Activated CD4-positive, alpha-beta T cell treated with anti-CD3 and anti-CD28 coated beads, Interleukin-2, amount 10 ng/mL, durations not matched to agents 24 days and 14 days (primary cell): ENCODE measurements at regions not wholly inside any gene's neighbourhood (a gene's known extent, or its start where the extent isn't known, plus 50 kb on each side); places are given as distances from the start of the nearest gene placed in this dataset.
"Not testable (repeated sequence)": the region's sequence is repeated elsewhere in the genome, so short reads cannot be mapped to it uniquely, and the experiment has no call there.

Experiments used
- DNase-seq: peaks from one replicate; pipeline ENCODE4 v3.0.0; 2022
- H3K27ac Mint-ChIP-seq: one replicate; pipeline ENCODE4 v1.8.0; 2022; ENCODE audit warnings: mild to moderate bottlenecking, mixed read lengths
- H3K27me3 Mint-ChIP-seq: one replicate; pipeline ENCODE4 v1.8.0; 2022; ENCODE audit warnings: mixed read lengths
- H3K36me3 Mint-ChIP-seq: one replicate; pipeline ENCODE4 v1.8.0; 2022; ENCODE audit warnings: low read depth, mild to moderate bottlenecking, mixed read lengths
- H3K4me1 Mint-ChIP-seq: one replicate; pipeline ENCODE4 v1.8.0; 2021; ENCODE audit warnings: mixed read lengths
- H3K4me3 Mint-ChIP-seq: one replicate; pipeline ENCODE4 v1.8.0; 2022; ENCODE audit warnings: mild to moderate bottlenecking, moderate library complexity, mixed read lengths
- H3K9me3 Mint-ChIP-seq: one replicate; pipeline ENCODE4 v1.8.0; 2021; ENCODE audit warnings: mixed read lengths
- intact Hi-C: fragments of 100-400 bp; cut with micrococcal nuclease; formaldehyde crosslinking; loops from one replicate; pipeline ENCODE4 v1.15.1; 2023

GRCh38 chr13:80502359-80502758 is 161.4 kb upstream of the SPRY2 start:
- H3K9me3 Mint-ChIP-seq = peaks cover 3% of the 10 kb centered on the region
- no peaks in the 10 kb centered on the region for H3K36me3 Mint-ChIP-seq
- no peak for DNase-seq
- H3K4me1 Mint-ChIP-seq = no peaks in the 10 kb centered on the region
- no peaks in the 10 kb centered on the region for H3K27me3 Mint-ChIP-seq
- H3K27ac Mint-ChIP-seq = no peak overlapping the region
- intact Hi-C loops = no loop called here
- H3K4me3 Mint-ChIP-seq = no peak overlapping the region

DNA sequence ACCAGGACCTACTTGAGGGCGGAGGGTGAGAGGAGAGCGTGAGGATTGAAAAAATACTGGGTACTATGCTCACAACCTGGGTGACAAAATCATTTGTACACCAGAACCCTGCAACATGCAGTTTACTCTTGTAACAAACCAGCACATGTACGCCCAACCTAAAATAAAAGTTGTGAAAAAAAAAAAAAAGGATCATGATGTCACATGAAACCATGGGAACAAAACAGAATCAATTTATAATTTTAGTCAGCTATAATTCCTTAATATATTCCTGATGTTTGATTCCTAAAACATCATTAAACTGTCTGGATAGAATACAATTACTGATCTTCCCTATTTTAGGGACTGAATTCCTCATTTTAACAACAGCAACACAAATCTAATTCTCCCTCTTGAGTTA is 160.6 kb upstream of the SPRY2 start:
- intact Hi-C loops = no loop called here
- no peak for DNase-seq
- no peak overlapping the region for H3K27ac Mint-ChIP-seq
- H3K36me3 Mint-ChIP-seq = no peaks in the 10 kb centered on the region
- no peak overlapping the region for H3K4me3 Mint-ChIP-seq
- H3K4me1 Mint-ChIP-seq = no peaks in the 10 kb centered on the region
- H3K27me3 Mint-ChIP-seq = no peaks in the 10 kb centered on the region
- peaks cover 3% of the 10 kb centered on the region for H3K9me3 Mint-ChIP-seq

GRCh38 chr13:80499536-80500290 is 158.8 kb upstream of the SPRY2 start:
- no peaks in the 10 kb centered on the region for H3K36me3 Mint-ChIP-seq
- H3K27me3 Mint-ChIP-seq = no peaks in the 10 kb centered on the region
- intact Hi-C loops = no loop called here
- no peak overlapping the region for H3K27ac Mint-ChIP-seq
- H3K4me1 Mint-ChIP-seq = no peaks in the 10 kb centered on the region
- DNase-seq = no peak
- H3K4me3 Mint-ChIP-seq = no peak overlapping the region
- no peaks in the 10 kb centered on the region for H3K9me3 Mint-ChIP-seq

DNA sequence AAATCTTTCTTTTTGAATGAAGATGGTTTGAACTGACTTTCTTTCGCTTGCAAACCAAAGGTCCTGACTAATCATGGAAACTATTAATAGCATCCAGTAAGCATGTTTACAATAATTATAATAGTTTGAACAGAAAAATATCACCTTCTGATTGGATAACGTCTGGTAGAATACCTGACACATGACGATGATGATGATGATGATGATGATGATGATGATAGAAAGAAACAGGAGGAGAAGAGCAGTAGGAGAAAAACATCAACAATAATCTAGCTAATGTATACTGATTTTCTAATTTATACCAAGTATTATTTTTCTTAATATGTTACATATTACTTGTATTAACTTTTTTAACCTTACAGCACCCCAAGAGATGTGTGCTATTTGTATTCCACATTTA is 157.5 kb upstream of the SPRY2 start:
- Mint-ChIP-seq H3K4me3 (no peak overlapping the region), H3K27ac (no peak overlapping the region), H3K9me3 (no peaks in the 10 kb centered on the region), H3K27me3 (no peaks in the 10 kb centered on the region), H3K4me1 (no peaks in the 10 kb centered on the region), H3K36me3 (no peaks in the 10 kb centered on the region)
- no peak for DNase-seq
- intact Hi-C loops = no loop called here

- Mint-ChIP-seq H3K27ac (no peak overlapping the region), H3K4me1 (no peaks in the 10 kb centered on the region), H3K4me3 (no peak overlapping the region), H3K36me3 (no peaks in the 10 kb centered on the region), H3K27me3 (no peaks in the 10 kb centered on the region), H3K9me3 (no peaks in the 10 kb centered on the region)
- intact Hi-C loops = no loop called here
- no peak for DNase-seq
These were observed 157.1 kb upstream of the SPRY2 start for GRCh38 chr13:80497978-80498377.

- Mint-ChIP-seq H3K27ac (no peak overlapping the region), H3K4me1 (no peaks in the 10 kb centered on the region), H3K36me3 (no peaks in the 10 kb centered on the region), H3K27me3 (no peaks in the 10 kb centered on the region), H3K4me3 (no peak overlapping the region), H3K9me3 (no peaks in the 10 kb centered on the region)
- no peak for DNase-seq
- intact Hi-C loops = no loop called here
These were observed 156.5 kb upstream of the SPRY2 start for GRCh38 chr13:80497439-80497838.

DNA sequence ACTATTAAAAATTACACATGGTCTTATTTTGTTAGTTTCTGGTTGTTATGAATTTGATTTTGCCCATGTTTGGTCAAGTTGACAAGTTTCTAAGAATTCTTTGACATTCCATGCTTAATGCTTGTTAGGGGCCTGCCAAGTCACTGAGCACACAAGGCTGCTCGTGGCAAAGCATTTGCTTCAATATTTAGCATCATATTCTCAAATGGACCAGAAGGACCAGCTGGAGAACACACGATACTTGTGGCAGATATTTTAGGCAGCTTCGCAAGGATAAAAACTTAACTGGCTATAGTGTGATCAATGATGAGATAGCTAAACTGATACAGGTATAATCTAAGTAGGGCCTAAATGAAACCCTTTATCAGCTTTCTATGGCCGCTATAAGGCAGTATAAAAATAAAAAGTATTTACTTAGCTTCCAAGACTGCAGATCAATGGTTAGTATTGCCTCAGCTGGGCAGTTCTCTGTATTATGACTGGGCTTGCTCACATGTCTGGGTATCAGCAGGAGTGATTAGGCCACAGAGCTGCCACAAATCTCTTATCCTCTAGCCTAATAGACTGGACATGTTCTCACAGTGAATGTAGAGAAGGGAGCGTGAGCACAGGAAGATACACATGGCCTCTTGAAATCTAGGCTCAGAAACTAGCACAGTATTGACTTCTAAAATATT is 155.9 kb upstream of the SPRY2 start:
- no peak for DNase-seq
- H3K27ac Mint-ChIP-seq = no peak overlapping the region
- no peaks in the 10 kb centered on the region for H3K27me3 Mint-ChIP-seq
- H3K36me3 Mint-ChIP-seq = no peaks in the 10 kb centered on the region
- intact Hi-C loops = no loop called here
- H3K4me1 Mint-ChIP-seq = no peaks in the 10 kb centered on the region
- no peaks in the 10 kb centered on the region for H3K9me3 Mint-ChIP-seq
- H3K4me3 Mint-ChIP-seq = no peak overlapping the region

GRCh38 chr13:80490491-80490943 is 149.6 kb upstream of the SPRY2 start:
- H3K9me3 Mint-ChIP-seq, DNase-seq, intact Hi-C loops, H3K27ac Mint-ChIP-seq, H3K27me3 Mint-ChIP-seq, H3K36me3 Mint-ChIP-seq, H3K4me3 Mint-ChIP-seq, H3K4me1 Mint-ChIP-seq: not testable (repeated sequence)

DNA sequence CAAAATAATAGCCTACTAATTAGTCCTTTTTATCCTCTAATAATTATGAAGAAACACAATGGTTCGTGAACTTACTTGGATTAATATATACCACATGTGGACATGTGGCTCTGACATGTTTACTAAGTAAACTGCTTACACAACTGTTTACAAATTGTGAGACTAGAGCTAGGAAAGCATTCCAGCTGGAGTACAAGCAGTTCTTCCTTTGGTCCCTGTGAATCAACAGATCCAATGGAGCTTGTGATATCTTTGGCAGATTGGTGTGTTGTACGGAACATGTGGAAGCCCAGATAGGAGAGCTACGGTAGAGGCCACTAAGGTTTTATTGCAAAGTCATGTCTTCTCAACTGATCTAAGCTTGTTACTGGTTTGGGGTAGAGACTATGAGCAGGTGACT is 145.5 kb upstream of the SPRY2 start:
- no peaks in the 10 kb centered on the region for H3K27me3 Mint-ChIP-seq
- H3K27ac Mint-ChIP-seq = no peak overlapping the region
- H3K36me3 Mint-ChIP-seq = no peaks in the 10 kb centered on the region
- H3K4me1 Mint-ChIP-seq = no peaks in the 10 kb centered on the region
- no peaks in the 10 kb centered on the region for H3K9me3 Mint-ChIP-seq
- no peak overlapping the region for H3K4me3 Mint-ChIP-seq
- intact Hi-C loops = no loop called here
- DNase-seq = no peak

DNA sequence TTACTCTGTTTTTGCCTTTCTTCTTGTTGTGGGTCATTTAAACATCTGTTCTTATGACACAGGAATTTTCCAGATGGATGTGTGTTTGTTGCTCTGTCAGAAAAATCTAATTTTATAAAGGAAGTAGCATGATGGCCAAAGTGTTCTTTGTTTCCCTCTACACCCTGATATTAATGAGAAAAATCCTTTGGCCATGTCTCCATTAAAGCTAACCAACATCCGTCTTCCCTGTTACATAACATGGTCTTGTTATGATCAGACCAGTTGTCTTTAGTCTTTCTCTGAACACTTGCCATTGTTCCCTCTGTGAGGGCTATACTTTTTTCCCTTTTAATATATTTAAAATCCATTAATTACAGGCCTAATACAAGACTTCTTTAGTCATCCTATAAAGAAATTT is 142.2 kb upstream of the SPRY2 start:
- intact Hi-C loops = no loop called here
- no peak for DNase-seq
- Mint-ChIP-seq H3K27me3 (no peaks in the 10 kb centered on the region), H3K36me3 (no peaks in the 10 kb centered on the region), H3K4me1 (no peaks in the 10 kb centered on the region), H3K4me3 (no peak overlapping the region), H3K27ac (no peak overlapping the region), H3K9me3 (no peaks in the 10 kb centered on the region)

- DNase-seq = no peak
- H3K4me1 Mint-ChIP-seq = no peaks in the 10 kb centered on the region
- H3K27me3 Mint-ChIP-seq = no peaks in the 10 kb centered on the region
- H3K4me3 Mint-ChIP-seq = no peak overlapping the region
- H3K27ac Mint-ChIP-seq = no peak overlapping the region
- no peaks in the 10 kb centered on the region for H3K36me3 Mint-ChIP-seq
- H3K9me3 Mint-ChIP-seq = no peaks in the 10 kb centered on the region
- intact Hi-C loops = no loop called here
These were observed 140.7 kb upstream of the SPRY2 start for GRCh38 chr13:80481588-80481987.

DNA sequence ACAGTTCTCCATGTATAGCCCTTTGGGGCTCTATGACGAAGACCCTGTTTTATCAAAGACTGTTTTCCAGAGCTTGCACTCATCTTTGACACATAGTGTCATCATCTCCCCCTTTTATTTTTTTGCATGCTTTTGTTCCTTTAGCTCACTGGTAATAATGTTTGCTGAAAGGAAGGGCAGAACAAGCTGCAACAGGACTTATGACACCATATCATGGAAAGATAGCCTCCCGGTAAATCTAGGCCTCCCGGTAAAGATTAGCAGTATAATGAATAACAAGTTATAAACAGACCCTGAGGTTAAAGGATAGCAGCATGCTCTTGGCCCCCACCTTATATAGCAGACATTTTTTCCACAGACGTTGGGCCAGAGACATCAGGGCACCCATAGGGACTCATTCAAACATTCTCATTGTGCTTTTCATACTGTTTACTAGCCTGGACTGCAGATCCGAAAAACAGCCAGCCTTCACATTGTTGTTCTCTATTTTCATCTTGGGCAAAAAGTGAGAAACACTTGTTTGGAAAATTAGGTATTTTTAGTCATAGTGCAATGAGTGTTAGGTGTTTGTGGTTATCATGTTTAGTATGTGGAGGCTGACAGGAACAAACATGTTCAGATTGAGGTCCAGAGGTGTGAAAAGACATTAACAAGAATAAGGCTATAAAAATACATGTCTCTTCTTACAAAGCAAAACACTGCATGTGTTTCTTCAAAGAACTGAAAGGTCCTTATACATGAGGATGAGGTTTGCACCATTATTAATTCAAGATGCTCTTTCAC is 136.9 kb upstream of the SPRY2 start:
- Mint-ChIP-seq H3K27ac (no peak overlapping the region), H3K27me3 (no peaks in the 10 kb centered on the region), H3K9me3 (no peaks in the 10 kb centered on the region), H3K4me3 (no peak overlapping the region), H3K36me3 (no peaks in the 10 kb centered on the region), H3K4me1 (no peaks in the 10 kb centered on the region)
- no peak for DNase-seq
- intact Hi-C loops = no loop called here

GRCh38 chr13:80476953-80477352 is 136.0 kb upstream of the SPRY2 start:
- H3K36me3 Mint-ChIP-seq = no peaks in the 10 kb centered on the region
- intact Hi-C loops = no loop called here
- no peaks in the 10 kb centered on the region for H3K9me3 Mint-ChIP-seq
- no peaks in the 10 kb centered on the region for H3K4me1 Mint-ChIP-seq
- no peak overlapping the region for H3K4me3 Mint-ChIP-seq
- no peaks in the 10 kb centered on the region for H3K27me3 Mint-ChIP-seq
- no peak for DNase-seq
- no peak overlapping the region for H3K27ac Mint-ChIP-seq

- Mint-ChIP-seq H3K27ac (no peak overlapping the region), H3K4me3 (no peak overlapping the region)
- DNase-seq = no peak
These were observed 134.8 kb upstream of the SPRY2 start for GRCh38 chr13:80475718-80476117.

More at GRCh38 chr13:80475718-80476117, 134.8 kb upstream of the SPRY2 start:
- no peaks in the 10 kb centered on the region for H3K36me3 Mint-ChIP-seq
- intact Hi-C loops = no loop called here
- no peaks in the 10 kb centered on the region for H3K27me3 Mint-ChIP-seq
- no peaks in the 10 kb centered on the region for H3K4me1 Mint-ChIP-seq
- H3K9me3 Mint-ChIP-seq = no peaks in the 10 kb centered on the region
